ENCODE measurements at regions not wholly inside any gene's neighbourhood (a gene's known extent, or its start where the extent isn't known, plus 50 kb on each side); places are given as distances from the start of the nearest gene placed in this dataset.
"Not testable (repeated sequence)": the region's sequence is repeated elsewhere in the genome, so short reads cannot be mapped to it uniquely, and the experiment has no call there.

DNA sequence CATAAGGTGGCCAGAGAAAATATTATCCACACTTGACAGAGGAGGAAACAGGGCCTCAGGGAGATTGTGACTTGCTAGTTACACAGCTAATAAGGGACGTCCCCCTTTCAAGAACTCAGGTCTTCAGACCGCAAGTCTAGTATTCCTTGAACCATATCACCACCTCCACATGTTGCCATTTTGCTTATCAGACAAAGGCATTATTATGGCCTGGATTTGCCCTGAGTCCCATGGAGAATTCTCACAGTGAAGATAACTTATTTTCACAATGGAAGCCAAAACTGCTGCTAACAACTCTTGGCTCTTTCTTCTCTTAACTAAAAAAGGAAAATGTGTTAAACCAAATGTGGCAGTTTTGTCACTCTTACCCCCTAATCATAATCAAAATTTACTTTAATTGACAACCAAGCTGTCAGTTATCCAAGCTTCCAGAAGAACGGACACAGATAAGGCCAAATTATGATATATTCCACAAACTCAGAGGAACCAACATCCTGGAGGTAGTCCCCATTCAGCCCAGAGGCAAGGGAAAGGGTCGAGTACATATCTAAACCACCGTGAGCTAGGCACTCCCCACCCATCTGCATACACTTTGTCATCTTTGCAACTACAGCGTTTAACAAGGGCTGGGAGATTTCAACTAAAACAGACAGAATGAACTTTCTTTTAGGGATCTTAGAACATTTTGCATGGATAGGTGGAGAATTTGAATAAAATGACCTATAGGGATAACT is 63.6 kb upstream of the THBS1 start:
- no peaks in the 10 kb centered on the region for H3K36me3 Mint-ChIP-seq
- peaks cover 3% of the 10 kb centered on the region for H3K9me3 Mint-ChIP-seq
- H3K4me3 Mint-ChIP-seq, result no peak overlapping the region
- ATAC-seq, result no peak
- no peaks in the 10 kb centered on the region for H3K4me1 Mint-ChIP-seq
- DNase-seq (ENCODE audit: low spot score in 2 of 2), result no peak
- H3K27ac Mint-ChIP-seq, result no peak overlapping the region

DNA sequence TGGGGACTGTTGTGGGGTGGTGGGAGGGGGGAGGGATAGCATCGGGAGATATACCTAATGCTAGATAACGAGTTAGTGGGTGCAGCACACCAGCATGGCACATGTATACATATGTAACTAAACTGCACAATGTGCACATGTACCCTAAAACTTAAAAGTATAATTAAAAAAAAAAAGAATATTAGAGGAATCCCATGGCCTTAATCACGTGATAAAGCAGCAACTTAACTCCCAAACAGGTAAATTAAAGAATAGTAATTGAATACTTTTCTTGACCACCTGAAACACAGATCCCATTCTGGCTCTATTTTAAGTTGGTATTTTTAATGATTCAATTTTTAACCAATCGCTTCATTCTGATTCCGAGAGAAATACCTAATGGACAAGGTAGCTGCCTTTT is 56.9 kb upstream of the THBS1 start:
- not testable (repeated sequence) for H3K9me3 Mint-ChIP-seq; ATAC-seq; H3K4me3 Mint-ChIP-seq; H3K4me1 Mint-ChIP-seq; H3K27ac Mint-ChIP-seq; DNase-seq (ENCODE audit: low spot score in 2 of 2); H3K36me3 Mint-ChIP-seq

GRCh38 chr15:39529457-39529856 is 51.4 kb upstream of the THBS1 start:
- Mint-ChIP-seq H3K27ac (no peak overlapping the region), H3K4me3 (no peak overlapping the region), H3K36me3 (no peaks in the 10 kb centered on the region), H3K9me3 (no peaks in the 10 kb centered on the region), H3K4me1 (no peaks in the 10 kb centered on the region)
- ATAC-seq, result no peak
- no peak for DNase-seq (ENCODE audit: low spot score in 2 of 2)

DNA sequence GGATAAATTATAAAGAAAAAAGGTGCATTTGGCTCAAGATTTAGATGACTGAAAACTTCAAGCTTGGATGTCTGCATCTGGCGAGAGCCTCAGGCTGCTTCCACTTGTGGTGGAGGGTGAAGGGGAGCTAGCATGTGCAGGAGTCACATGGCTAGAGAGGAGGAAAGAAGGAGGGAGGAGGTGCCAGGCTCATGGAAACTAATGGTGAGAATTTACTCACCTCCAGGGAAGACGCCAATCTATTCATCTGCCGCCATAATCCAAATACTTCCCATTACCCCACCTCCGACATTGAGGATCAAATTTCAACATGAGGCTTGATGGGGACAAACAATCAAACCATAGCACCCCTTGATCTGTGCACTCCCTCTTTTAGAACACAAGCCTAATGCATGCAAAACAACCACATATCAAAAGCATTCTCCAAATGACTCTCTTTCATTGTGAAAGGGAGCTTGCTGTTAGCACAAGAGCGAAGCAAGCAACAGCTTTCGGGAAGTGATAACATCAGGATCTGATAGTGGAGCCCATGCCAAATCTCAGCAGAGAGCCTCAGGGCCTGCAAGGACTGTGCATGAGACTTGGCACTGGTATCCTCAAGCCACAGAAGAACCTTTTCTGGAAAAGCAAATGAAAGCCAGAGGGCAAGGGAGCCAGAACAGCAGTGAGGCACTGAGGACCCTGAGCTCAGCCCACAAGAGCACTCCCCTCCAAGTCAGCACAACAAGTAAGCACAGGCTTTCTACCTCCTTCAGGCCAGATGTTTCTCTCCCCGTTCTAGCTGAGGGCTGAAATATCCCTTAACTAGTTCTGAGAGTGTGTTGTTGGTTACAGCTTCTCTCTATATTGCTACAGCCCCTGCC is 50.2 kb upstream of the THBS1 start:
- no peaks in the 10 kb centered on the region for H3K9me3 Mint-ChIP-seq
- no peaks in the 10 kb centered on the region for H3K4me1 Mint-ChIP-seq
- no peak for ATAC-seq
- no peaks in the 10 kb centered on the region for H3K36me3 Mint-ChIP-seq
- no peak for DNase-seq (ENCODE audit: low spot score in 2 of 2)
- H3K27ac Mint-ChIP-seq, result no peak overlapping the region
- H3K4me3 Mint-ChIP-seq, result no peak overlapping the region

Measured in stimulated activated effector memory CD8-positive, alpha-beta T cell treated with anti-CD3 and anti-CD28 coated beads, Interleukin-12 subunit alpha, Interleukin-12 subunit beta, amount 100 ng/mL, for 72 hours (primary cell).